Upper lobe of right lung (tissue), 1 donor: ENCODE measurements at regions not wholly inside any gene's neighbourhood (a gene's known extent, or its start where the extent isn't known, plus 50 kb on each side); places are given as distances from the start of the nearest gene placed in this dataset.

Experiments
- ATAC-seq: fragments of 200-7000 bp; cut with Tn5 transposase; one replicate; pipeline ENCODE4 v1.9.1; 2020; ENCODE audit warnings: mild to moderate bottlenecking, moderate library complexity
- DNase-seq: peaks from one replicate; pipeline ENCODE4 v3.0.0-alpha.2; 2020
- H3K27ac ChIP-seq: fragments of 200-600 bp; one replicate; pipeline ENCODE4 v1.8.0; 2022
- H3K27me3 ChIP-seq: fragments of 200-600 bp; one replicate; pipeline ENCODE4 v1.8.0; 2022; ENCODE audit warnings: mild to moderate bottlenecking
- H3K36me3 ChIP-seq: fragments of 200-600 bp; one replicate; pipeline ENCODE4 v1.8.0; 2022
- H3K4me1 ChIP-seq: fragments of 200-600 bp; one replicate; pipeline ENCODE4 v1.8.0; 2022
- H3K4me3 ChIP-seq: fragments of 200-600 bp; one replicate; pipeline ENCODE4 v1.8.0; 2022; ENCODE audit warnings: mild to moderate bottlenecking
- H3K9me3 ChIP-seq: fragments of 200-600 bp; one replicate; pipeline ENCODE4 v1.8.0; 2022
- CTCF ChIP-seq: fragments of 200-600 bp; IDR thresholded peaks from one replicate; pipeline ENCODE4 v1.8.0; 2022; ENCODE audit warnings: antibody characterized with exemption
- intact Hi-C: fragments of 100-400 bp; cut with DNase I; formaldehyde crosslinking; loops from one replicate; pipeline ENCODE4 v1.11.0; 2022
- donor health status: DM: no; HTN: yes; CAD: no; lungs with severe emphysema.

GRCh38 chr15:97547381-97547780 is 413.1 kb upstream of the ARRDC4 start:
- DNase-seq (no peak), ATAC-seq (no peak)
- no peaks in the 10 kb centered on the region for H3K27me3 ChIP-seq
- TF ChIP-seq CTCF = no peak
- no peak overlapping the region for H3K27ac ChIP-seq
- no peaks in the 10 kb centered on the region for H3K36me3 ChIP-seq
- no peak overlapping the region for H3K4me3 ChIP-seq
- no peaks in the 10 kb centered on the region for H3K4me1 ChIP-seq
- intact Hi-C loops = no loop called here
- H3K9me3 ChIP-seq = peaks cover 5% of the 10 kb centered on the region

DNA sequence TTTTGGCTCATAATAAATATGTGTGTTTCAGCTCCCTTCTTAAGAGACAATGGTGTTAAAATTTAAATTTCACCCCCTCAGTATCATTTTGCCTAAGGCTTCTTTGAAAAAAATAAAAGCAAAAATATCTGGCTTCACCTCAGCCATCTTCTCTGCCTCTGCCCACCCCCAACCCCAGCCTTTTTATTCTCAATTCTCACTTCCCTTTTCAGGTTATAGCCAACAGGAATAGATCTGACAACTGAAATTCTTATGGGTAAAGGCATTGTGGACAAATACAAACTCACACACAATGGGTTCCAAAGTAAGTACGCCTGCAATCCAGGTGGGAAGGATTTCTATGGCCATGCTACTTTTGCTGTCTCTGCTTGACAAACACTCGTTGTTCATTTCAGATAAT is 399.0 kb upstream of the ARRDC4 start:
- no peak overlapping the region for H3K27ac ChIP-seq
- H3K4me1 ChIP-seq = no peaks in the 10 kb centered on the region
- H3K27me3 ChIP-seq = no peaks in the 10 kb centered on the region
- intact Hi-C loops = no loop called here
- TF ChIP-seq CTCF = no peak
- no peak for ATAC-seq
- DNase-seq = no peak
- no peaks in the 10 kb centered on the region for H3K9me3 ChIP-seq
- no peak overlapping the region for H3K4me3 ChIP-seq
- no peaks in the 10 kb centered on the region for H3K36me3 ChIP-seq

GRCh38 chr15:97563516-97563915 is 397.0 kb upstream of the ARRDC4 start:
- Histone ChIP-seq H3K4me1 (no peaks in the 10 kb centered on the region), H3K27ac (no peak overlapping the region), H3K36me3 (no peaks in the 10 kb centered on the region), H3K9me3 (no peaks in the 10 kb centered on the region), H3K27me3 (no peaks in the 10 kb centered on the region), H3K4me3 (no peak overlapping the region)
- TF ChIP-seq CTCF = no peak
- intact Hi-C loops = no loop called here
- DNase-seq (no peak), ATAC-seq (no peak)

DNA sequence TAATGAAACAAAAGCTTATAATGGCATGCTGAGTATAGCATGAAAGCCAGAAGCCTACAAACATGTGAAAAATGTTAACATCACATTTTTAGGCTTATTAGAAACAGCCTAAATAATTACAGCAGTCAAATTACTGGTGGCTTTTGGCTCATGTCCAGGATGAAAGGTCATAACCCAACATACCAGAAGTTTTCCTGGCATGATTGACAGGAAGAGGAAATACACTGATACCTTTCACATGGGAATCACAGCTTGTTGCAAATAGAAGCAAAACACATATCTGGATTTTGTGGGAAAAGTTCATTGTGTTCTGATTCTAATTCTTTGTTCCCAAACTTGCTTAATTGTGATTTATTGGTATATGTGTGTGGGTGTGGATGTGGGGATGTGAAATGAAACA is 393.5 kb upstream of the ARRDC4 start:
- H3K4me1 ChIP-seq = no peaks in the 10 kb centered on the region
- no peak for TF ChIP-seq CTCF
- no peaks in the 10 kb centered on the region for H3K27me3 ChIP-seq
- ATAC-seq = no peak
- no peak overlapping the region for H3K27ac ChIP-seq
- no peaks in the 10 kb centered on the region for H3K36me3 ChIP-seq
- H3K9me3 ChIP-seq = no peaks in the 10 kb centered on the region
- intact Hi-C loops = no loop called here
- DNase-seq = no peak
- H3K4me3 ChIP-seq = no peak overlapping the region

DNA sequence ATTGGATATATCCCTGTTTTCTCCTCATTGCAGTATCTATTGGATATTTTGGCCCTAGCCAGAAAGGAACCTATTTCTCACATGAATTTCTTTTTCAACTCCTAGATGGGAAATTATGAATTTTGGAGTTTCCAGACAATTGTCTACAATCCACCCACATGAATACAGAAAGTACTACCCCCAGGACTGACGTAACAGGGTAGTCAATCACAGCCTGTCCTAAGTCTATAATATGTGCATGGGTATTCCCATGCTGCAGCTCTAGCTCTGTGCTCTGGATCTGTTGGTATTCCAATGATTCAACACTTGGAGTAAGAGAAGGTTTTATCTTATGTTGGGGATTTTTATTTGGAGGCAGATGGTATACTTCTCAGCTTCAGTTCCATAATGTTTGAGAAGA is 393.1 kb upstream of the ARRDC4 start:
- no peak for TF ChIP-seq CTCF
- Histone ChIP-seq H3K27ac (no peak overlapping the region), H3K4me3 (no peak overlapping the region), H3K27me3 (no peaks in the 10 kb centered on the region), H3K9me3 (no peaks in the 10 kb centered on the region), H3K36me3 (no peaks in the 10 kb centered on the region), H3K4me1 (no peaks in the 10 kb centered on the region)
- no peak for ATAC-seq
- intact Hi-C loops = no loop called here
- no peak for DNase-seq

DNA sequence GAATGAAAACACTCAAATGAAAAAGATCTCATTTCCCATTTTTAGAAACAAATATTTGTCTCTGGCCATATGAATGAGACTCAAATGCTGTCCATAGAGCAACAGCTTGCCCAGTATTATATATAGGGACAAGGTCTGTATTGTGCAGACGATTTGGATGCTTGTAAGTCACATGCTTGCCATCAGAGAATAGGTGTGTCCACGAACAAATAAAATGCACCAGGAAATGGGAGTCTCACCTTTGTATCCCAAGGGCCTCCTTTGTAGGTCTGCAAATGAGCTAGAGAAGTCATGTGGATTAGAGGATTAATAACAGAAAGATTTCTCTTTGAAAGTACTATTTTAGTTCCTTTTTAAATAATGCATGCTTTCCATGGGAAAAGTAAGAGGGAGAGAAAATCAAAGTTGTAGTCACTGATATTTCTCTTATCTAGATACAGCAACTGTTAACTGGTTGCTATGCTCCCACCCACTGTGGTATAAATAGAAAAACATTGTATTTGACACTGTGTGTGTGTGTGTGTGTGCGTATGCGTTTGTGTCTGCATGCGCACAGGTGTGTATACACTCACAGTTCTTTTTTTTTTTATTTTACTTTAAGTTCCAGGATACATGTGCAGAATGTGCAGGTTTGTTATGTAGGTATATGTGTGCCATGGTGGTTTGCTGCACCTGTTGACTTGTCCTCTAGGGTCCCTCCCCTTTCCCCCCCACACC is 383.4 kb upstream of the ARRDC4 start:
- H3K27me3 ChIP-seq = no peaks in the 10 kb centered on the region
- H3K4me1 ChIP-seq = no peaks in the 10 kb centered on the region
- no peaks in the 10 kb centered on the region for H3K36me3 ChIP-seq
- DNase-seq (no peak), ATAC-seq (no peak)
- H3K9me3 ChIP-seq = no peaks in the 10 kb centered on the region
- H3K27ac ChIP-seq = no peak overlapping the region
- H3K4me3 ChIP-seq = no peak overlapping the region
- intact Hi-C loops = no loop called here
- no peak for TF ChIP-seq CTCF
